GM18505 (cell line): ENCODE measurements at regions not wholly inside any gene's neighbourhood (a gene's known extent, or its start where the extent isn't known, plus 50 kb on each side); places are given as distances from the start of the nearest gene placed in this dataset.

Source experiments
- ATAC-seq: cut with Tn5 transposase; IDR thresholded peaks from one replicate; pipeline ENCODE4 v1.9.1; 2021; ENCODE audit not compliant: unreplicated experiment
- POLR2A ChIP-seq: IDR thresholded peaks from 4 replicates; pipeline ENCODE4 v1.6.1; 2011; ENCODE audit warnings: borderline replicate concordance; ENCODE audit not compliant: insufficient read depth, insufficient read length; ENCODE audit errors: extremely low read depth

DNA sequence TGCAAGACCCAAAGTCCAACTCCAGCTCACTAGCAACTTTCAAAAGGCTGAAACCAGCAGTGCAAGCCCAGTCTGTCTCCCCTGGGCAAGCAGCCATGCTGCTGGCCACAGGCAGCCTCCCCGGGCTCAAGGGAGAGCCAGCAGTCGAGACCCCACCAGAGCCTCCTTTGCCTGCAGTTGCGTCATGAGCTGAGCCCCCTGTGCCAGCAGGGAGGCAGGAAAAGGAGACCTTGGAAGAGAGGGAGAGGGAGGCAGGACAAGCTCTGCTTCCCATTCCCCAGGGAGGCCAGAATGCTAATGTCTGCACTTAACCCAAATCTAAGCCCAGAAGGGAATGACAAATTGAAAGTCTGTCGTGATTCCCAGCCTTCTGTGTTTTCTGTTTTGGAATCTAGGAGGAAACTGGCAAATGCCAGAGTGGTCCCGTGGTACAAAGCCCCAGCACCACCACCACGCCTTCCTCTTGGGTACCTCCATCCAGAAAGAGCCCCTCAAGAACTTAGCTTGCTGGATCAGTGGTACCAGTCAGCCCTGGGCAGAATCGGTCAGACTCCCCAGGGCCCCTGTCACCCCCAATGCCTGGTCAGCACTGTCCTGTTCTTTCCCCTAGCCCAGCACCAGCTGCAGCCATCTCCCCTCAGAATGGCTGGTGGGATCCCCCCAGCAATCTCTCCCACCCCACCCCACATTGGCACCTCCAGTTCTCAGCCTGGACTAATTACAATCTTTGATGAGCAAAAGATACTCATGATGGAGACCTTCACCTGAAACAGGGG lies 99.3 kb upstream of the TNRC6C start:
- ATAC-seq = no peak
- no peak for TF ChIP-seq POLR2A

DNA sequence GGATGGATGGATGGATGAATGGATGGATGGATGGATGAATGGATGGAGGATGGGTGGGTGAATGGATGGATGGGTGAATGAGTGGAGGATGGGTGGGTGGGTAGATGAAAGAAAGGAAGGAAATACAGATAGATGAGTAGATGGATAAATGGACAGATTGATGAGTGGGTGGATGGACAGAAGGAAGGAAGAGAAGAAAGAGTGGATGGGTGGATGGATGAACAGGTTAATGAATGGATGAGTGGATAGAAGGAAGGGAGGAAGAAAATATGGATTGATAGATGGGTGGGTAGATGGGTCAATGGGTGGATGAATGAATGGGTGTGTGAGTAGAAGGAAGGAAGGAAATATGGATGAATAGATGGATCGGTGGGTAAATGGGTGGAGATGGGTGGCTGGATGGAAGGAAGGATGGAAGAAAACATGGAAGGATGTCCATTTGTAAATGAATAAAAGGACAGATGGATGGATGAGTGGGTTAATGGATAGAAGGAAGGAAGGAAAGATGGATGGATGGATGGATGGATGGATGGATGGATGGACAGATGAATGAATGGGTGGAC lies 97.3 kb upstream of the TNRC6C start:
- no peak for TF ChIP-seq POLR2A
- no peak for ATAC-seq

- no peak for ATAC-seq
- no peak for TF ChIP-seq POLR2A
Observed at GRCh38 chr17:77861981-77862645, 96.4 kb upstream of the TNRC6C start.

DNA sequence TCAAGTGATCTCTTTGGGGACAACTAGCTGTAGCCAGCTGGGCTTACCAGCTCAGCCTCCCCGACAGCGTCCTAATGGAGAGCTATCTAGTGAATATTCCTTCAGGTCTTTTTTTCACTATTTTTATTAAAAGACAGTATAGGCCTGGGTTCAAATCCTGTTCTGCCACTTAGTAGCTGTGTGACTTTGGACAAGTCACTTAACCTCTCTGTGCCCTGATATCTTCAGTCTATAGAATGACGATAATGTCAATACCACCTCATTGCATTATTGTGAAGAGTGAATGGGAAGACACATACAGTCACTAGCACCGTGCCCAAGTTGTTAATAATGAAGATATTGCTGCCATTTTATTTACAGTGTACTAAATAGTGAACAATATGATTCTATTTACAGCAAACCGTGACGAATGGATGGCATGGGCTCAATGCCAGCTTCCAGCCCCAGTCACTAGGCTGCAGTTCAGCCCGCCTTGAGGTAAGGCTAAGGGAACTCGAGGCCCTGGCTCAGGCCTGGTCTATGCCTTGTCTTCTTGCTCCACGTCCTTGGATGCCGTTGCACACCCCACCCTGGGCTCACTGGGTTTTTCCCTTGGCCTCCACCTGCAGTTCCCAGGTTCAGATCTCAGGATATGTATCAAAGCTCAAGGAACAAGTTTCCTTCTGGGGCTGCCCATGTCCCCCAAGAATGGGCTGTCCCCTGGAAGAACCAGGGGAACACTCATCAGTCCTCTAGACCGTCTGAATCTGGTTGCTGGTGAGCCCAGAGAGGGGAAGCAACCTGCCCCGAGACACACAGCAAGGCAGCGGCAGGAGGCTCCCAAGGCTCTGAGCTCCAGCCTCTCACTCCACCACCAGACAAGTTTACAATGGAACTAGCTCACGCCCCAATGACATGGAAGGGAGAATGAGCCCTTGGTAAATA lies 95.4 kb upstream of the TNRC6C start:
- no peak for ATAC-seq
- no peak for TF ChIP-seq POLR2A

- no peak for TF ChIP-seq POLR2A
- ATAC-seq = no peak
Observed at GRCh38 chr17:77863814-77864161, 94.7 kb upstream of the TNRC6C start.

DNA sequence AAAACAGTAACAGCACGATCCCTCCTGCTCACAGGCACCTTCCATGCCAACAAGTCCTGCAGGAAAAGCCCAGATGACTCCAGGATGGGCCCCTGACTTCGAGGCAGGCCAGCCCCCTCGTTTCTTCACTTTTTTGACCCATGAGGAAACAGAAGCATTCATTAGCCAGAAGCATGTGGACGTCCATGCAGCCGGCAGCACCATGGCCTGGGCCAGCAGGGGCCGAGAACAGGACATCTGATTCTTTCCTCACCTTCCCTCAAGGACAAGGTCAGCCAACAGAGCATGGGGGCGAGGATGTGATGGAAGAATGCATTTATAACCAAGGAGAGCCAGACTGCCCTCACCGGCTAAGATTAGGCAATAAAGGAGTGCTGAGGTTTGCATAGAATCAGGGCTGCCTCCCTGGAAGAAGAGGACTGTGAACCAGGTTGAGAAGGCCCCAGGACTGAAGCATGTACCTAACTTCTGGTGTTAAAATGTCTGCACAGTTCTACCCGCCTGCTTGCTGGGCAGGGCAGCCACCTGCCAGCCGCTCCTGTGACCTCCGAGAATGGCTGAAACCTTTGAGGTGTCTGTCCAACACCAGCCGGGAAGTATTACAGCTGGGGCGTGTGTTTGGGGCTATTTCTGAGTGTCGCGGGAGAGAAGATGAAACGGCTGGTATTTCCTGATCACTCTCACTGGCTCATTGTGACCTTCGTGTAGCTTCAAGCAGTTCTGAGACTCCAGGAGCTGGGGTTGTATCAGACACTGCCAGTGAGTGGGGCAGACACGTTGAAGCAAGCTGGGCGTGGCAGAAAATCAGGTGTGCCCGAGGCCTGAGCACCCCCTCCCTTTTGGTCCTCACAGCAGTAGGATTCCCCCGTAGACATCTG lies 94.0 kb upstream of the TNRC6C start:
- no peak for ATAC-seq
- no peak for TF ChIP-seq POLR2A

DNA sequence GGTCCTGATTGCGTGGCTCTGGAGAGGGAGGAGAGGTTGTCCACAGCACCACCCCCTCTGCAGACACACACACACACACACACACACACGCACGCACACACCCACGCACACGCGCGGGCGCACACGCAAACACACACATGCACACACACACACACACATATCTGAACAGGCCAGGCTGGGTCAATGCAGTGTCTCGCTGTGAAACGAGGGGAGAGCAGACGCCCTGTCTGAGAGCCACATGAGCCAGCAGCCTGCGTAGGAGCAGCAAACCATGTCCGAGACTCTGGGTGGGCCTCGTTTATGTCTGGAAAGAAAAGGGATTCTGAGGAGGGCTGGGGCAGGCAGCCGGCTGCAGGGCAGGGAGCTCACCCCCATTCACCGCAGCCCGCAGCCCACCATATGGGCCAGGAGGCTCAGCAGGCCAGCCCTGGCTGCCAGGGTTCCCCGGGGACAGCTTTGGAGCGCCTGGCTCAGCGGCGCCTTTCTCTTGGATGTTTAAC lies 93.3 kb upstream of the TNRC6C start:
- no peak for ATAC-seq
- no peak for TF ChIP-seq POLR2A

- no peak for TF ChIP-seq POLR2A
- no peak for ATAC-seq
Observed at GRCh38 chr17:77865716-77866115, 92.8 kb upstream of the TNRC6C start.

- ATAC-seq = no peak
- no peak for TF ChIP-seq POLR2A
Observed at GRCh38 chr17:77867308-77867781, 91.2 kb upstream of the TNRC6C start.

DNA sequence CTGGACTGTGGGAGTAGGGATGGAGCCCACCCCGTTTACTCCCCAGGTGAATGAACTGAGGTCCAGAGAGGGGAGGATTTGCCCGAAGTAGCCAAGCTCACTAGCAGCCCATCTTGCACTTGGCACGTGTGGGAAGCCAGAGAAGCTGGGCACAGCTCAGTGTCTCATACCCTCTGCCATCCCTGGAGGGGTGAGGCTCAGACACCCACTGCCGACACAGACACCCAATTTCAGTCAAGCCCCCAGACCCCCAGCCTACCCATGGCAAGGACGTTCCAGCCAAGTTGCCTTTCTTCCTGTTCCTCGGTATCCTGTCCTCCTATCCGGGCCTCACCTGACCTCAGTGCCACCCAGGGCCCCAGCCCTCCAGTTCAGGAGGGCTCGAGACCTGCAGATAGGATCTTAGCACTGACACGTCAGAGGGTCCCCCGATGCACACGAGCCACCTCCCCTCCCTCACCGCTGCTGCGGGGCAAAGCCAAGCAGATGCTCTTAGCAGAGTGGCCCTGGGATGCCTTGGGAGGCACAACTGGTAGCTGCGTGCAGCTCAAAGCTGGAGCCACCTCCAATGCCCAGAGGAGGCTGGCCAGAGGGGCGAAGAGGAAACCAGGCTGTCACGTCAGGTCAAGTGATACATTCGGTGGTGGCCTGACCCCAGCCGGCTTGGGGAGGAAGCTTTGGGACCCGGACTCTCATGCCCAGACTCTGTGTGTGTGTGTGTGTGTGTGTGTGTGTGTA lies 90.4 kb upstream of the TNRC6C start:
- ATAC-seq = no peak
- TF ChIP-seq POLR2A = no peak

- no peak for TF ChIP-seq POLR2A
- ATAC-seq = peak; percentile 19
Observed at GRCh38 chr17:77869041-77869599, 89.4 kb upstream of the TNRC6C start.
